Omental fat pad (tissue), 3 donors: ENCODE measurements at regions not wholly inside any gene's neighbourhood (a gene's known extent, or its start where the extent isn't known, plus 50 kb on each side); places are given as distances from the start of the nearest gene placed in this dataset.
A peak's percentile ranks its signal among the peaks of the same experiment; 100 is the strongest.

Experiments used
- ATAC-seq: fragments of 150-250 bp; one replicate; pipeline ENCODE4 v1.9.1; 2016; ENCODE audit warnings: mild to moderate bottlenecking, moderate library complexity; ENCODE audit not compliant: low FRiP score
- DNase-seq: peaks from one replicate; pipeline ENCODE4 v3.0.0-alpha.2; 2019; ENCODE audit warnings: low spot score
- CTCF ChIP-seq, 3 donors: fragments of 450-650 bp; IDR thresholded peaks; one replicate each; pipeline ENCODE4 v1.5.1; 2016 to 2017; ENCODE audit warnings: antibody characterized with exemption in 3 of 3, mild to moderate bottlenecking in 3 of 3, moderate library complexity in 2 of 3

- no peak for TF ChIP-seq CTCF (IDR thresholded peaks at IDR 0.05)
- DNase-seq: no peak
- no peak for ATAC-seq
Measured at GRCh38 chr16:85250147-85250463, 137.8 kb upstream of the CIBAR2 start.

- TF ChIP-seq CTCF (IDR thresholded peaks at IDR 0.05): no peak
- no peak for DNase-seq
- ATAC-seq: no peak
Measured at GRCh38 chr16:85250609-85251223, 138.4 kb upstream of the CIBAR2 start.

- ATAC-seq: no peak
- no peak for DNase-seq
- TF ChIP-seq CTCF (IDR thresholded peaks at IDR 0.05): no peak
Measured at GRCh38 chr16:85251225-85251760, 139.0 kb upstream of the CIBAR2 start.

- ATAC-seq (no peak), DNase-seq (no peak)
- TF ChIP-seq CTCF (IDR thresholded peaks at IDR 0.05): no peak
Measured at GRCh38 chr16:85252014-85252413, 139.7 kb upstream of the CIBAR2 start.

- no peak for ATAC-seq
- TF ChIP-seq CTCF (IDR thresholded peaks at IDR 0.05): no peak
- no peak for DNase-seq
Measured at GRCh38 chr16:85252461-85252860, 140.2 kb upstream of the CIBAR2 start.

- ATAC-seq: peak; percentile 35
- DNase-seq: no peak
Measured at GRCh38 chr16:85253084-85253941, 141.0 kb upstream of the CIBAR2 start.

More at GRCh38 chr16:85253084-85253941, 141.0 kb upstream of the CIBAR2 start:
- peak in 1 of 3 donors; percentile 6 for TF ChIP-seq CTCF (IDR thresholded peaks at IDR 0.05)
